Nephron (organoid): ENCODE measurements at regions not wholly inside any gene's neighbourhood (a gene's known extent, or its start where the extent isn't known, plus 50 kb on each side); places are given as distances from the start of the nearest gene placed in this dataset.

ENCODE experiments used
- H3K27ac Mint-ChIP-seq, 3 experiments: 2 replicates each; pipeline ENCODE4 v1.8.0; 2020; ENCODE audit warnings: mixed read lengths in 3 of 3, mild to moderate bottlenecking in 2 of 3, moderate library complexity in 1 of 3
- H3K27me3 Mint-ChIP-seq: 2 replicates; pipeline ENCODE4 v1.8.0; 2021; ENCODE audit warnings: low read depth, mild to moderate bottlenecking, moderate library complexity, mixed read lengths
- H3K36me3 Mint-ChIP-seq: 2 replicates; pipeline ENCODE4 v1.8.0; 2020; ENCODE audit warnings: low read depth, mixed read lengths
- H3K4me1 Mint-ChIP-seq: 2 replicates; pipeline ENCODE4 v1.8.0; 2020; ENCODE audit warnings: mixed read lengths
- H3K4me3 Mint-ChIP-seq, 3 experiments: 2 replicates each; pipeline ENCODE4 v1.8.0; 2020; ENCODE audit warnings: mild to moderate bottlenecking in 3 of 3, mixed read lengths in 3 of 3, moderate library complexity in 2 of 3
- H3K9me3 Mint-ChIP-seq: 2 replicates; pipeline ENCODE4 v1.8.0; 2020; ENCODE audit warnings: mixed read lengths
- CTCF ChIP-seq, 3 experiments: fragments of 200-600 bp; sonication (generic); IDR thresholded peaks; one replicate each; pipeline ENCODE4 v1.5.0; 2021; ENCODE audit warnings: antibody characterized with exemption in 3 of 3; ENCODE audit not compliant: unreplicated experiment in 3 of 3

- Mint-ChIP-seq H3K4me3 (no peak overlapping the region), H3K27ac (no peak overlapping the region), H3K27me3 (no peaks in the 10 kb centered on the region), H3K36me3 (no peaks in the 10 kb centered on the region), H3K4me1 (no peaks in the 10 kb centered on the region), H3K9me3 (no peaks in the 10 kb centered on the region)
- no peak for TF ChIP-seq CTCF (IDR thresholded peaks at IDR 0.05; ENCODE audit: unreplicated experiment in 3 of 3)
These were observed 495.6 kb downstream of the SLITRK6 start for GRCh38 chr13:85303630-85304029.

- no peaks in the 10 kb centered on the region for H3K27me3 Mint-ChIP-seq
- H3K4me1 Mint-ChIP-seq = no peaks in the 10 kb centered on the region
- H3K9me3 Mint-ChIP-seq = no peaks in the 10 kb centered on the region
- no peak overlapping the region for H3K27ac Mint-ChIP-seq
- no peak overlapping the region for H3K4me3 Mint-ChIP-seq
- no peak for TF ChIP-seq CTCF (IDR thresholded peaks at IDR 0.05; ENCODE audit: unreplicated experiment in 3 of 3)
- H3K36me3 Mint-ChIP-seq = no peaks in the 10 kb centered on the region
These were observed 500.8 kb downstream of the SLITRK6 start for GRCh38 chr13:85298387-85298924.

- H3K36me3 Mint-ChIP-seq = no peaks in the 10 kb centered on the region
- H3K4me3 Mint-ChIP-seq = no peak overlapping the region
- H3K27me3 Mint-ChIP-seq = no peaks in the 10 kb centered on the region
- H3K4me1 Mint-ChIP-seq = no peaks in the 10 kb centered on the region
- no peak for TF ChIP-seq CTCF (IDR thresholded peaks at IDR 0.05; ENCODE audit: unreplicated experiment in 3 of 3)
- no peaks in the 10 kb centered on the region for H3K9me3 Mint-ChIP-seq
- no peak overlapping the region for H3K27ac Mint-ChIP-seq
These were observed 510.5 kb downstream of the SLITRK6 start for GRCh38 chr13:85288698-85289097.

GRCh38 chr13:85287528-85287927 lies 511.7 kb downstream of the SLITRK6 start:
- Mint-ChIP-seq H3K4me3 (no peak overlapping the region), H3K4me1 (no peaks in the 10 kb centered on the region), H3K27me3 (no peaks in the 10 kb centered on the region), H3K9me3 (no peaks in the 10 kb centered on the region), H3K36me3 (no peaks in the 10 kb centered on the region), H3K27ac (no peak overlapping the region)
- no peak for TF ChIP-seq CTCF (IDR thresholded peaks at IDR 0.05; ENCODE audit: unreplicated experiment in 3 of 3)

- H3K36me3 Mint-ChIP-seq = no peaks in the 10 kb centered on the region
- H3K9me3 Mint-ChIP-seq = no peaks in the 10 kb centered on the region
- H3K4me1 Mint-ChIP-seq = no peaks in the 10 kb centered on the region
- H3K27ac Mint-ChIP-seq = no peak overlapping the region
- H3K4me3 Mint-ChIP-seq = no peak overlapping the region
- no peaks in the 10 kb centered on the region for H3K27me3 Mint-ChIP-seq
- no peak for TF ChIP-seq CTCF (IDR thresholded peaks at IDR 0.05; ENCODE audit: unreplicated experiment in 3 of 3)
These were observed 513.1 kb downstream of the SLITRK6 start for GRCh38 chr13:85286081-85286480.

- Mint-ChIP-seq H3K27ac (no peak overlapping the region), H3K27me3 (no peaks in the 10 kb centered on the region), H3K4me3 (no peak overlapping the region), H3K4me1 (no peaks in the 10 kb centered on the region), H3K9me3 (no peaks in the 10 kb centered on the region), H3K36me3 (no peaks in the 10 kb centered on the region)
- no peak for TF ChIP-seq CTCF (IDR thresholded peaks at IDR 0.05; ENCODE audit: unreplicated experiment in 3 of 3)
These were observed 514.9 kb downstream of the SLITRK6 start for GRCh38 chr13:85284349-85284748.
